Tibial nerve (tissue), 4 donors: ENCODE measurements at regions not wholly inside any gene's neighbourhood (a gene's known extent, or its start where the extent isn't known, plus 50 kb on each side); places are given as distances from the start of the nearest gene placed in this dataset.

Experiments
- CTCF ChIP-seq, 5 experiments: fragments of 200-600 bp in 3 of 5; fragments of 450-650 bp in 2 of 5; sonication (generic) in 3 of 5; IDR thresholded peaks; one replicate each; pipeline ENCODE4 v1.5.1; 2016 to 2019; ENCODE audit warnings: antibody characterized with exemption in 5 of 5, mild to moderate bottlenecking in 3 of 5, moderate library complexity in 2 of 5
- EP300 ChIP-seq, 2 donors: sonication (generic); formaldehyde crosslinking; IDR thresholded peaks; one replicate each; pipeline ENCODE4 v1.6.1; 2017; ENCODE audit warnings: antibody characterized with exemption in 2 of 2, mild to moderate bottlenecking in 1 of 2
- POLR2A ChIP-seq, 2 donors: fragments of 450-650 bp; IDR thresholded peaks; one replicate each; pipeline ENCODE4 v1.6.1; 2017; ENCODE audit warnings: antibody characterized with exemption in 2 of 2, mild to moderate bottlenecking in 2 of 2, moderate library complexity in 2 of 2

GRCh38 chr19:31461814-31462539 is 112.7 kb upstream of the TSHZ3 start:
- TF ChIP-seq POLR2A (IDR thresholded peaks at IDR 0.05) (no peak), CTCF (IDR thresholded peaks at IDR 0.05) (no peak), EP300 (IDR thresholded peaks at IDR 0.05) (no peak)
